HEK293 (cell line): ENCODE measurements at regions not wholly inside any gene's neighbourhood (a gene's known extent, or its start where the extent isn't known, plus 50 kb on each side); places are given as distances from the start of the nearest gene placed in this dataset.

Experiments used
- KLF16 ChIP-seq: fragments of 450-650 bp; formaldehyde crosslinking; IDR thresholded peaks from 2 replicates; pipeline ENCODE4 v1.5.1; 2017; ENCODE audit warnings: missing biosample characterization, missing genetic modification characterization
- ZNF248 ChIP-seq: fragments of 450-650 bp; formaldehyde crosslinking; IDR thresholded peaks from 2 replicates; pipeline ENCODE4 v1.5.1; 2017; ENCODE audit warnings: missing biosample characterization, missing genetic modification characterization
- ZNF362 ChIP-seq: fragments of 450-650 bp; formaldehyde crosslinking; IDR thresholded peaks from 2 replicates; pipeline ENCODE4 v1.5.1; 2016; ENCODE audit warnings: missing biosample characterization, missing genetic modification characterization
- ZNF776 ChIP-seq: fragments of 450-650 bp; formaldehyde crosslinking; IDR thresholded peaks from 2 replicates; pipeline ENCODE4 v1.5.0; 2017; ENCODE audit warnings: missing biosample characterization, missing genetic modification characterization, borderline replicate concordance
- TF ChIP-seq, protein P1 (sequence below): fragments of 450-650 bp; formaldehyde crosslinking; IDR thresholded peaks from 2 replicates; pipeline ENCODE4 v1.5.1; 2016; ENCODE audit warnings: missing biosample characterization, missing genetic modification characterization, low read depth
- TF ChIP-seq, protein P2 (sequence below): fragments of 450-650 bp; formaldehyde crosslinking; IDR thresholded peaks from 2 replicates; pipeline ENCODE4 v1.5.1; 2016; ENCODE audit warnings: missing biosample characterization, missing genetic modification characterization
- TF ChIP-seq, protein P3 (sequence below): fragments of 450-650 bp; formaldehyde crosslinking; IDR thresholded peaks from 2 replicates; pipeline ENCODE4 v1.5.1; 2016; ENCODE audit warnings: missing biosample characterization, missing genetic modification characterization, borderline replicate concordance
- TF ChIP-seq, protein P4 (sequence below): fragments of 450-650 bp; formaldehyde crosslinking; conservative IDR thresholded peaks from 2 replicates; pipeline ENCODE4 v1.5.1; 2016; ENCODE audit warnings: low read depth, missing biosample characterization, missing genetic modification characterization

DNA sequence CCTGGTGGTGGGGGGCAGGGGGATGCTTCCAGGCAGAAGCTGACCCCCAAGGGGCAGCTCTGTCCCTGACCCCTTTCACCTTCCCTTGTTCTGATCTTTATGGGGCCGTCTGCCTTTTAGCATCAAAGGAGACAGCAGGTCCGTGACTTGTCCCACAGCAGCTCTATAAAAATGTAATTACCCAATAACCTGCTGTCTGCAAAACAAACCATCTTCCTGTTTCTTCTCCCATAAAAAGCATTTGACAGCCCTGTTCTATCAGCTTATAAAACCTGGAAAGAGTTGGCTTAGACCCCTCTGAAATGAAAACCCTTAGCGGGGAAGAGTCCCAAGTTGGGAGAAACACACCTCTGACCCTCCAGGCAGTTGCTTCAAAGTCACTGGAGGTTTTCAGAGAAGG is 416.9 kb downstream of the MED13L start:
- TF ChIP-seq, protein P1, sequence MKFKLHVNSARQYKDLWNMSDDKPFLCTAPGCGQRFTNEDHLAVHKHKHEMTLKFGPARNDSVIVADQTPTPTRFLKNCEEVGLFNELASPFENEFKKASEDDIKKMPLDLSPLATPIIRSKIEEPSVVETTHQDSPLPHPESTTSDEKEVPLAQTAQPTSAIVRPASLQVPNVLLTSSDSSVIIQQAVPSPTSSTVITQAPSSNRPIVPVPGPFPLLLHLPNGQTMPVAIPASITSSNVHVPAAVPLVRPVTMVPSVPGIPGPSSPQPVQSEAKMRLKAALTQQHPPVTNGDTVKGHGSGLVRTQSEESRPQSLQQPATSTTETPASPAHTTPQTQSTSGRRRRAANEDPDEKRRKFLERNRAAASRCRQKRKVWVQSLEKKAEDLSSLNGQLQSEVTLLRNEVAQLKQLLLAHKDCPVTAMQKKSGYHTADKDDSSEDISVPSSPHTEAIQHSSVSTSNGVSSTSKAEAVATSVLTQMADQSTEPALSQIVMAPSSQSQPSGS (tag by site-specific recombination): no peak
- TF ChIP-seq KLF16 (tag by site-specific recombination) (no peak), ZNF776 (tag by site-specific recombination) (no peak), ZNF248 (no peak), ZNF362 (no peak)
- TF ChIP-seq, protein P2, sequence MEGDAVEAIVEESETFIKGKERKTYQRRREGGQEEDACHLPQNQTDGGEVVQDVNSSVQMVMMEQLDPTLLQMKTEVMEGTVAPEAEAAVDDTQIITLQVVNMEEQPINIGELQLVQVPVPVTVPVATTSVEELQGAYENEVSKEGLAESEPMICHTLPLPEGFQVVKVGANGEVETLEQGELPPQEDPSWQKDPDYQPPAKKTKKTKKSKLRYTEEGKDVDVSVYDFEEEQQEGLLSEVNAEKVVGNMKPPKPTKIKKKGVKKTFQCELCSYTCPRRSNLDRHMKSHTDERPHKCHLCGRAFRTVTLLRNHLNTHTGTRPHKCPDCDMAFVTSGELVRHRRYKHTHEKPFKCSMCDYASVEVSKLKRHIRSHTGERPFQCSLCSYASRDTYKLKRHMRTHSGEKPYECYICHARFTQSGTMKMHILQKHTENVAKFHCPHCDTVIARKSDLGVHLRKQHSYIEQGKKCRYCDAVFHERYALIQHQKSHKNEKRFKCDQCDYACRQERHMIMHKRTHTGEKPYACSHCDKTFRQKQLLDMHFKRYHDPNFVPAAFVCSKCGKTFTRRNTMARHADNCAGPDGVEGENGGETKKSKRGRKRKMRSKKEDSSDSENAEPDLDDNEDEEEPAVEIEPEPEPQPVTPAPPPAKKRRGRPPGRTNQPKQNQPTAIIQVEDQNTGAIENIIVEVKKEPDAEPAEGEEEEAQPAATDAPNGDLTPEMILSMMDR (tag by site-specific recombination): no peak
- TF ChIP-seq, protein P3, sequence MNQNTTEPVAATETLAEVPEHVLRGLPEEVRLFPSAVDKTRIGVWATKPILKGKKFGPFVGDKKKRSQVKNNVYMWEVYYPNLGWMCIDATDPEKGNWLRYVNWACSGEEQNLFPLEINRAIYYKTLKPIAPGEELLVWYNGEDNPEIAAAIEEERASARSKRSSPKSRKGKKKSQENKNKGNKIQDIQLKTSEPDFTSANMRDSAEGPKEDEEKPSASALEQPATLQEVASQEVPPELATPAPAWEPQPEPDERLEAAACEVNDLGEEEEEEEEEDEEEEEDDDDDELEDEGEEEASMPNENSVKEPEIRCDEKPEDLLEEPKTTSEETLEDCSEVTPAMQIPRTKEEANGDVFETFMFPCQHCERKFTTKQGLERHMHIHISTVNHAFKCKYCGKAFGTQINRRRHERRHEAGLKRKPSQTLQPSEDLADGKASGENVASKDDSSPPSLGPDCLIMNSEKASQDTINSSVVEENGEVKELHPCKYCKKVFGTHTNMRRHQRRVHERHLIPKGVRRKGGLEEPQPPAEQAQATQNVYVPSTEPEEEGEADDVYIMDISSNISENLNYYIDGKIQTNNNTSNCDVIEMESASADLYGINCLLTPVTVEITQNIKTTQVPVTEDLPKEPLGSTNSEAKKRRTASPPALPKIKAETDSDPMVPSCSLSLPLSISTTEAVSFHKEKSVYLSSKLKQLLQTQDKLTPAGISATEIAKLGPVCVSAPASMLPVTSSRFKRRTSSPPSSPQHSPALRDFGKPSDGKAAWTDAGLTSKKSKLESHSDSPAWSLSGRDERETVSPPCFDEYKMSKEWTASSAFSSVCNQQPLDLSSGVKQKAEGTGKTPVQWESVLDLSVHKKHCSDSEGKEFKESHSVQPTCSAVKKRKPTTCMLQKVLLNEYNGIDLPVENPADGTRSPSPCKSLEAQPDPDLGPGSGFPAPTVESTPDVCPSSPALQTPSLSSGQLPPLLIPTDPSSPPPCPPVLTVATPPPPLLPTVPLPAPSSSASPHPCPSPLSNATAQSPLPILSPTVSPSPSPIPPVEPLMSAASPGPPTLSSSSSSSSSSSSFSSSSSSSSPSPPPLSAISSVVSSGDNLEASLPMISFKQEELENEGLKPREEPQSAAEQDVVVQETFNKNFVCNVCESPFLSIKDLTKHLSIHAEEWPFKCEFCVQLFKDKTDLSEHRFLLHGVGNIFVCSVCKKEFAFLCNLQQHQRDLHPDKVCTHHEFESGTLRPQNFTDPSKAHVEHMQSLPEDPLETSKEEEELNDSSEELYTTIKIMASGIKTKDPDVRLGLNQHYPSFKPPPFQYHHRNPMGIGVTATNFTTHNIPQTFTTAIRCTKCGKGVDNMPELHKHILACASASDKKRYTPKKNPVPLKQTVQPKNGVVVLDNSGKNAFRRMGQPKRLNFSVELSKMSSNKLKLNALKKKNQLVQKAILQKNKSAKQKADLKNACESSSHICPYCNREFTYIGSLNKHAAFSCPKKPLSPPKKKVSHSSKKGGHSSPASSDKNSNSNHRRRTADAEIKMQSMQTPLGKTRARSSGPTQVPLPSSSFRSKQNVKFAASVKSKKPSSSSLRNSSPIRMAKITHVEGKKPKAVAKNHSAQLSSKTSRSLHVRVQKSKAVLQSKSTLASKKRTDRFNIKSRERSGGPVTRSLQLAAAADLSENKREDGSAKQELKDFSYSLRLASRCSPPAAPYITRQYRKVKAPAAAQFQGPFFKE (tag by site-specific recombination): no peak
- TF ChIP-seq, protein P4, sequence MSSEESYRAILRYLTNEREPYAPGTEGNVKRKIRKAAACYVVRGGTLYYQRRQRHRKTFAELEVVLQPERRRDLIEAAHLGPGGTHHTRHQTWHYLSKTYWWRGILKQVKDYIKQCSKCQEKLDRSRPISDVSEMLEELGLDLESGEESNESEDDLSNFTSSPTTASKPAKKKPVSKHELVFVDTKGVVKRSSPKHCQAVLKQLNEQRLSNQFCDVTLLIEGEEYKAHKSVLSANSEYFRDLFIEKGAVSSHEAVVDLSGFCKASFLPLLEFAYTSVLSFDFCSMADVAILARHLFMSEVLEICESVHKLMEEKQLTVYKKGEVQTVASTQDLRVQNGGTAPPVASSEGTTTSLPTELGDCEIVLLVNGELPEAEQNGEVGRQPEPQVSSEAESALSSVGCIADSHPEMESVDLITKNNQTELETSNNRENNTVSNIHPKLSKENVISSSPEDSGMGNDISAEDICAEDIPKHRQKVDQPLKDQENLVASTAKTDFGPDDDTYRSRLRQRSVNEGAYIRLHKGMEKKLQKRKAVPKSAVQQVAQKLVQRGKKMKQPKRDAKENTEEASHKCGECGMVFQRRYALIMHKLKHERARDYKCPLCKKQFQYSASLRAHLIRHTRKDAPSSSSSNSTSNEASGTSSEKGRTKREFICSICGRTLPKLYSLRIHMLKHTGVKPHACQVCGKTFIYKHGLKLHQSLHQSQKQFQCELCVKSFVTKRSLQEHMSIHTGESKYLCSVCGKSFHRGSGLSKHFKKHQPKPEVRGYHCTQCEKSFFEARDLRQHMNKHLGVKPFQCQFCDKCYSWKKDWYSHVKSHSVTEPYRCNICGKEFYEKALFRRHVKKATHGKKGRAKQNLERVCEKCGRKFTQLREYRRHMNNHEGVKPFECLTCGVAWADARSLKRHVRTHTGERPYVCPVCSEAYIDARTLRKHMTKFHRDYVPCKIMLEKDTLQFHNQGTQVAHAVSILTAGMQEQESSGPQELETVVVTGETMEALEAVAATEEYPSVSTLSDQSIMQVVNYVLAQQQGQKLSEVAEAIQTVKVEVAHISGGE (tag by site-specific recombination): no peak
